ENCODE measurements at regions not wholly inside any gene's neighbourhood (a gene's known extent, or its start where the extent isn't known, plus 50 kb on each side); places are given as distances from the start of the nearest gene placed in this dataset.

DNA sequence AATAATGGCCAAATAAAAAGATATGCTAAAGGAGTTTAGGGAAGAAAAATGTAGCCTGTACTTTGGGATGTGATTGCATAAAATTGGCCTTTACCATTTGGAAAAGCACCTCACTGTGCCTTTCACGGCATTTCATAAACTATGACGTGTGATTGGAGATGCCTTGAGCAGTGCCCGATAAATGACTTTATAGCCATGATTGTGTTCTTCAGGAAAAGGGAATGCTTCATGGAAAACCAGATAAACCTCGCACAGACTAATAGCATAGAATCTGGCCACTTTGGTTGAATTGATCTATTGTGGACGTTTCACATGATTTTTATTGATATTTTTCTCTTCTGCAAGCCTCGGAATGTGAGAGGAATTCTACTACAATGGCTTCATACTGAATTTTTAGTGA is 502.0 kb upstream of the MKI67 start:
- no peak for DNase-seq

DNA sequence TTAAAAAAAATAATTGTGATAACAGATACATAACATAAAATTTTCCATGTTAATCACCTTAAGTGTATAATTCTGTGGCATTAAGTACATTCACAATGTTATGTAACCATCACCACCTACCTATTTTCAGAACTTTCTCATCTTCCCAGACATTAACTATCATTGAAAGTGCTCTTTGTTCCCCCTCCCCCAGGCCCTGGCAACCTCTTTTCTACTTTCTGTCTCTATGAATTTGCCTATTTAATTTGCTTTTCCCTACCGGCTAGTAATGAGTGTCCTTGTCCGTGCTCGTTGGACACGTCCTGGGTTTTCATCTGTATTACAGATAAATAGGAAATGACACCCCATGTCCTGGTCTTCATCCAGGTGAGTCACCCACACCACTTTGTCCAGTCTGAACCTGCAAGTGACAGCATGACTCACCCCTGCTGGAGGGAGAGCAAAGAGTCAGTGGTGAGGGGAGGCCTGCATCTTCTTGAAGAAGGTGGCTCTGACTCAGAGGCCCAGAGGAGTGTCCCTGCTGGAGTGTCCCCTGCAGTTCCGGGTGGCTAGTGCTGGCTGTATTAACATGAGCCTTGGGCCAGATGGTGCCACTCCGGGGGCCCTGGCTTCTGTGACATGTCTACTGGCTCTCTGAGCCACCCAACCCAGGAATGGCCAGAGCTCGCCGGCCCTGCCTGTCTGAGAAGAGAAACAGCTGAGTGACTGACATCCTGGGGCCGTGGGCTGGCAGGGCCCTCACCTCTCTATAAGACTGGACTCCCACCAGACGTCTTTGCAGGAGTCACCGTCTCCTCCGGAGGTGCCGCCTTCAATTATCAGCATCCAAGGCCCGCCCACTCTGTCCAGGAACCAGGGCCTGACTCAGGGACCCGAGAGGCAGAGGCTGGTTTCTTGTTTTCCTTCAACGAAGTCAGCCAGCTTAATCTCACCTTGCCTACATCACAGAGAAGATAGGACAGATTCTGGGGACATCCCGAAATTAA is 503.2 kb upstream of the MKI67 start:
- DNase-seq = no peak

DNA sequence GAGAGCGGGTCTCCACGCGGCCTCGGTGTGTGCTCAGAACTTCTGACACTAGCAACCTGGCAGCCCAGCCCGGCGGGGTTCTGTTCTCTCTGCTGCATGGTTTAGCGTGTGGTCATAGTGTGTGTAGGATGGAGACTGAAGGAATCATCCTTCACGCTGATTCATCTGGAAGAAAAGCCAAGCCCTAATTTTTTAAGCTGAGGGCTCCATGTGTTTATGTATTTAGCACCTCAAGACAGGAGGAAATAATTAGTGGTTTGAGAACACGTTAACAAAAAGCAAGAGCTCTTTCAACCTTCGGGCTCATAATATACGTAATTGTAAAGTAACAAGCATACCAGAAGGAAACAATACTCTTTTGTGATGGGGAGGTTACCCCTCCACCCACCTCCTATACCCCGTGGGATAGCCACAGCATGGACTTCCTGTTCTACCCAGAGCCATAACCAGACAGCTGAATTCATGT is 504.6 kb upstream of the MKI67 start:
- DNase-seq = no peak

DNA sequence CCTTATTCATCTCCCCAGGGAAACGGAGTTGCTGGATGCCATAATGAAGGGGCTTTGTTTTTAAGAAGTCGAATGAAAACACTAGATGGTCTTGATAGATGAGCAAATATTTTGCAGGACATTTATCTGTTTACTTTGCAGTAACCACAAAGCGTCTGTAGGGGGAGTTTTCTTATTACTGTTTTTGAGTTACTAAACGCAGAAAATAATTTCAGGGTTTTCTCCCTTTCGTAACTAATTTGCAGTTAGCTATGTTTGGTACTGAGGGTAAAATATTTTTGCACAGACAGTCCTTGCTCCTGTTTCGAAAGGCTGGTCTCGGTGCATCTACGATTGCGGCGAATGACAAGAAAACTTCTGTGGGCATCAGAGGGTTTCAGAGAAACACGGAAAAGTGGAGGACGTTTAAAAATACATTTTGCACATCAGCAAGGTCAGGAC is 505.6 kb upstream of the MKI67 start:
- DNase-seq = no peak

DNA sequence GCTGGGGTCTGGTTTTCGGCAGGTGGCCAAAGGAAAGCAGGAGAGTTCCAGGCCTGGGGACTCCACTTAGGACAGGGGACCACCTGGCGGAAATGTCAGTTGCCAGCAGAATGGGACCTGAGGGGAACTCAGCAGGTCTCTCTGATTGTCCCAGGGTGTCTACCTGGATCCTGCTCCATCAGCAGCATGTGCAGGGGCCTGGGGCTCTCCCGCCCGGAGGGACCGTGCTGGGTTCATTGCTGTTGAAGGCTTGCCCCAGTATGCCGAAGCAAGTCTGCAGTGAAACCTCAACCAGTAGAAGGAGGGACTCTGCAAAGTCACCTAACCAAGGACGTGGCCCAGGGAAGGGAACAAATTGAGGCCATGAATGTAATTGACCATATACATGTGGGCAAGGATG is 506.5 kb upstream of the MKI67 start:
- DNase-seq = no peak

DNA sequence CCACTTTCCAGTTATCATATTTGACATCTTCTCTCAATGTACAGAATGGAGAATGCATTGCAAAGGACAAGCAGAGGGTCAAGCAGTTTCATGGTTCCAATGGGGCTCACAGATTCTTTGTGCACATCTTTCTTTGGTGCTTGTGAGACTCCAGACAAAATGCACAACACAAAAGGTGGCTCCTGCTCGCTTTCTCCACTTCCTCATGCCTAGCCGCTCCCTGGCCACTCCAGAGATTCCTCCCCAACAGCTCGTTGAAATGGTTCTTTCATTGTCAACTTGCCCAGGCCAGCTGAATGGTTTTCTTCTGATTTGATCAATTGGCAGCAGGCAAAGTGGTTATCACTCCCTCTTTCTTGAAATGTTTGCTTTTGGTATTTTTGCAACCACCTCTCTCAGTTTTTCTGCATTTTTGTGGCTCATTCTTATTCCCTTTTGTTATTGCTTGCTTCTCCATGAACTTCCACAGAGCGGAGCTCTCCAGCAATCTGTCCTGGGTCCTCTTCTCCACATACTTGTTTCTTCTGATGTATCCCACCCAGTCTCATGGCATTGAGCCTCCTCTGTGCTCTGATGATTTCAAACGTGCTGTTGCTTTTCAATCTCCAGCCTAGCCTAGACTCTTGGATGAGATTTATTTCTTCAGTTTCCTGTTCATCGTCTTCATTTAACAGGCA is 507.8 kb upstream of the MKI67 start:
- DNase-seq = no peak

DNA sequence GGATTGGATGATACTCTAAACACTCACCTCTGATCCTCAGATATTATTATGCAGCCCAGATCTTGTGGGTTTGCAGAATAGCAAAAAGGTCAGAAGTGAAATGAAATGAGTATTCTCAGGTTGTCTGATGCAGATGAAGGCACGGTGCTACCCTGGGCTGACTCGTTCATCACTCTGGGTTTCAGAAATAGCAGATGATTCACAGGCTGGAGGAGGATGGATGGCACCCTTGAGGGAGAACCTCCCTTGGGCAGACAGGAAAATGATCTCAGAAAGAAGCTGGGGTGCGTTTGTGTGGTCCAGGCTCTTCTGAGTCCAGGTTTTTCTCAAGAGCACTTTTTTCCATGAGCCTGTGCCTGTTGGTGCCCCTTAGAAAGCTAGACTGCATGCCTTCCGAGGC is 515.8 kb upstream of the MKI67 start:
- no peak for DNase-seq

DNA sequence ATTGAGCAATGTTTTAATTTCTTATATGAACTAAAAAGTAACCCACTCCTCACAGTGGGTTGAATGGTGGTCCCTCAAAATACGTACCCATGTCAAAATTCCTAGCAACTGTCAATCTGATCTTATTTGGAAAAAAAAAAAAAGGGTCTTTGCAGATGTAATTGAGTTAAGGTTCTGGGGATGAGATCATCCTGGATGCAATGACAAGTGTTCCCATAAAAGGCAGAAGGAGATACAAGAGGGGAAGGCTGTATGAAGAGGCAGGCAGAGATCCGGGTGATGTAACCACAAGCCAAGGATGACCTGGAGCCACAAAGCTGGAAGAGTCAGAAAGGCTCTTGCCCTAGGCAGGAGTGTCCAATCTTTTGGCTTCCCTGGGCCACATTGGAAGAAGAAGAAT is 516.3 kb upstream of the MKI67 start:
- no peak for DNase-seq

DNA sequence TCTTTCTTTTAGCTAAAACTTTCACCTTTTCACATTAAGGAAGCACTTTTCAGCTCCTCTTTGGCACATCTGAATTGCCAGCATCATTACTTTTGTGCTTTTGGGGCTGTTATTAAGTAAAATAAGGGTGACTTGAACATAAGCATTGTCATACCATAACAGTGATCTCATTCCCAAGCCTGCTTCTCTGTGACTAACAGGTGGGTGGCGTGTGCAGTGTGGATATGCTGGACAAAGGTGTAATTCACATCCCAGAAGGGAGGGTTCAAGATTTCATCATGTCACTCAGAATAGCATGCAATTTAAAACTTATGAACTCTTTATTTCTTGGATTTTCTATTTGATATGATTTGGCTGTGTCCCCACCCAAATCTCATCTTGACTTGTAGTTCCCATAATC is 517.4 kb upstream of the MKI67 start:
- DNase-seq = no peak

DNA sequence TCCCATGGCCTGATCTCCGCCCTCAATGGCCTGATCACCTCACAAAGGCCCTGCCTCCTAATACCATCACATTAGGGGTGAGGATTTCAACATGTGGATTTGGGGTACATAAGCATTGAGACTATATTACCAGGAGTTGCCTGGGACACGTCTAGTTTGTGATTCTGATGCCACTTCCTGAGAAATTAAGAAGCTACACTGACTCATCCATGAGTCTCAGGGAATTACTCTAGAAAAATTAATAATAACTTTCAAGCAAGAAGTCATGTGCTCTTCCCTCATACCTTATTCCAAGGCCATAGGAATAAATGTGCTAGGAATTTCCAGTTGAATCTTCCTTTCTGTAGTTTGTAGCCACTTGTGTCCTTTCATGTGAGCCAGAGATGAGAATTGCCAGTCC is 519.3 kb upstream of the MKI67 start:
- no peak for DNase-seq

DNA sequence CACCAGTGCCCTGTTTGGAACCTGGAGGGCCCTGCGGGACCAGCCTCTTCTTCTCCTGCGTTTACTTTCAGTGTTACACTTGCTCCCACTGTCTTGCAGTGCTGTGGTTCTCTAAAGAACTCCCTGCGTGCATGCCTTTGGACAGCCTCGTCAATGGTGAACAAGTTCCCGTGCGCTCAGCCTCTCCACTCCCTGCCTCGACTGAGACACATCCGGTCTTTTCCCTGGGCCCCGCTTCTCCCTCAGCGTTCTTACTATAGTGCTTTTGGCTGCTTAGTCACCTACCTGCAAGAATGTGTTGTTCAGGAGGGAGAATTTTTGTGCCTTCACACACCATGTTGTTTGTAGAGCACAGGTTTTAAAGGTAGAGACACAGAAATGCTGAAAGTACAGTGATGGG is 520.7 kb upstream of the MKI67 start:
- no peak for DNase-seq

DNA sequence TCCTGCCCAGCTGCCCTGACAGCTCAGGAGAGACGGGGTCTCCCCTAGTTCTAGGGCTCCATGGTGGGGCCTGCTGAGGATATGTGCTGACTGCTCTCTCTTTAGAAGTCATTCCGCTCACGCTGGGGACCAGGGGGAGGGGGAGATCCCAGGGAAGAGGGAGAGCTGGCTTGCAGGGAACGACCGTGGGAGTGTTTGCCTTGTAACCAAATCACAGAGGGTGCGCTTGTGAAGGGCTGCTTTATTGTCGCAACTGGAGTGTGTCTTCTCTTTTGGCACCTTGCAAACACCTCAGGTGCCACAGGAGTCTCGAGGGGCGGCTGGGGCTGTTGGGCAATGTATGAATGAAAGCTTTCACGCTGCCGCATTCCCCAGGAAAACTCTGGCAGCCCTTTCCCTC is 531.3 kb upstream of the MKI67 start:
- no peak for DNase-seq

DNA sequence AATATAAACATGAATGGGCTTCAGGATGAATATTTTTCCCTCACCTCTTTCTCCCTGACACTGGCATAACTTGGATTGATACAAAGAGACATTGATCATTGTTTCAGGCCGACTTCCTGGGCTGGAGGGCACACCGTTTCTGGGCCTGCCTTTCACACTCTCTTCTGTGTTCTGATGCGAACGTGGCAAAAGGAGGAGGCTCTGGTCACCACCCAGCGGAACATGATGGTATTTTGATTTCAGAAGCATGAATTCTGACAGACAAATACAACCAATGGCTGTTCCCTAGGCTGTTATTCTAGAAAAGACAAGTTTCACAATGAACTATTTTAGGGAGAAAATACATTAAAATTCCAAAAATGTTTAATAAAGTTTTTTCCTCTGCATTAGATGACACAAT is 534.5 kb upstream of the MKI67 start:
- DNase-seq = no peak

DNA sequence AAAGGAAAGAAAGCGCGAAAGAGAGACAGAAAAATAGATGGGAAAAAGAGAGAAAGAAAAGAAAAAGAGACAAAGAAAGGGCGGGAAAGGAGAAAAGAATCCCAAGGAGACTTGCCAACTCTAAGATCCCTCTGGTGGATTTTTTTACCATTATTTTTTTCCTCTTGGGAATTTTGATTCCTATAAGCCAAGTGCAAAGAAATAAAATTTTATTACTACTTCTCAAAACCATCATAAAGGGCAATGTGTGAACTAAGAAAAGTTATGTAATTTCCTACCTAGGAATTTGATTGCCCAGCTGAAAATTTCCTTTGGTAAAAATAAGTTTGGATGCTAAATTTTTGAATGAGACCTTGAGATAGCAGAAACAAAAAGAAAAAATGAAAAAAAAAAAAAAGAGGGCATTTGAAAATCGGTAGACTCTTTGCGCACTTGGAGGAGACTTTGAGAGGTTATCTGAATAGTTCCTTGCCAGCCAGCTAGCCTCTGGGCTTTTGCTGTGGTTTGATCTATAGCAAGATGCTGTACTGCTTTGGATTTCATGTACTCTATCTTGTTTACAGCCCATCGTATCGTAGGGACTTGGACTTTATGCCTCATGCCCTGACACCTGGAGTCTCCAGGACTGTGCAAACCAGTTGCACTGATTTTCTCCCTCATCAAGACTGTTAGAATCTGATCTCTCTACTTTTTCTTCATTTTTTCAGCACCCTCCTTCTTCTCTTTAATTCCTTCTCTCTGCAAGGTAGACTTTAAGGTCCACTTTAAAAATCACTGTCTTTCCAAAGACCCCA is 535.4 kb upstream of the MKI67 start:
- no peak for DNase-seq

DNA sequence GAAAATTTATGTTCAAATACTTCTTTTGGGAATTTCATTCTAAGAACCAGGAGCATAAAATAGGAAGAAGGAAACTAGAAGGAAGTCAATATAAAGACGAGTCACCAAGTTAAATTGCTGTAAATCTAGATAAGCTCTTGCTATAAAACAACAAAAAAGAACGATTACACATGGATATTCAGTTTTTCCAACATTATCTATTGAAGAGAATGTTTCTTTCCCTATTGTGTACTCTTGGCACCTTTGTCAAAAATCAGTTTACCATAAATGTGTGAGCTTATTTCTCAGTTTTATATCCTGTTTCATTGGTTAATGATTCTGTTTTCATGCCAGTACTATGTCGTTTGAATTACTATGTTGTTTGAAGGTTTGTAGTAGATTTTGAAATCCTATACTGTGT is 536.3 kb upstream of the MKI67 start:
- DNase-seq = no peak

DNA sequence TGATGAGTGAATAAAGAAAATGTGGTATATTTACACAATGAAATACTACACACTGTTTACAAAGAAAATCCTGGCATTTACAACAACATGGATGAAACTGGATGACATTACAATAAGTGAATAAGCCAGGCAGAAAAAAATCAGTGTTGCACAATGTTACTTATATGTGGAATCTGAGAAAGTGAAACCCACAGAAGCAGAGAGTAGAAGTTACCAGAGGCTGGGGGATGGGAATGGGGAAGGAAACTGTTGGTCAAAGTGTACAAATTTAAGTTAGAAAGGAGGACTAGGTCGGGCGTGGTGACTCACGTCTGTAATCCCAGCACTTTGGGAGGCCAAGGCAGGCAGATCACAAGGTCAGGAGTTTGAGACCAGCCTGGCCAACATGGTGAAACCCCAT is 538.5 kb upstream of the MKI67 start:
- DNase-seq = no peak

DNA sequence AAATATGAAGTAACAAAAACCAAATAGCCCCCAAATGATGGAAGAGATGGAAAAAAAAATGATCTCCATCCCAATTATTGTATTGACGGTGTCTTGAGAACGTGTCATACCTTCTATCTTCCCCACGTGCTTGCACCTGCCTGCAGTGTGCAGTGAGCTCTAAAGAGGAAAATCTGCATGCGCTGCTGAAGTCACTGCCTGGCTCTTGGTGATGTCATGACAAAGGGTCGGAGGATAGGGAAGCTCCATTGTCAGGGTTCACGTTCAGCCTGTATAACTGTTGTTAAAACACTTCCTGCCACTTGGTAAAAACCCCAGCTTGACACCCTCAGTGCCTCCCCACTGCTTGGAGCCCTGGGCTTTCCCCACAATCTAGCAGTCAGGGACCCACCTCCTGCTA is 549.2 kb upstream of the MKI67 start:
- no peak for DNase-seq

DNA sequence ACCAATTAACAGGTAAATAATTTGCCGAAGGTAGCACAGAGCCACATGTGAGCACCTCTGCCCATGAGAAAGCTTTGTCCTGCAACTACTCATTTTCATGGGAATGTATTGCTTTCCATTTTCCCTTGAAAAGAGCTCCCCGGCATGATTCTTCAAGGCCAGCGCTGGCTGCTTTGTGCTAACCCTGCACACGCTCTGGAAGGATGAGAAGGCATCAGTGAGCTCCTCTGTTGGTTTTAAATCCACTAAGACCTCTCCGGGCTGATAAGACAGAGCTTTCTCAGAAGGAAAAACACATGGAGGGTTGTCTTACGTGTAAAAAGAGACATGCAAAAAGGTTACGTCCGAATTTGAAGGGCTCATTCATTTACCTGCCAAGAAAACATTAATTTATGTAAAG is 553.9 kb upstream of the MKI67 start:
- no peak for DNase-seq

DNA sequence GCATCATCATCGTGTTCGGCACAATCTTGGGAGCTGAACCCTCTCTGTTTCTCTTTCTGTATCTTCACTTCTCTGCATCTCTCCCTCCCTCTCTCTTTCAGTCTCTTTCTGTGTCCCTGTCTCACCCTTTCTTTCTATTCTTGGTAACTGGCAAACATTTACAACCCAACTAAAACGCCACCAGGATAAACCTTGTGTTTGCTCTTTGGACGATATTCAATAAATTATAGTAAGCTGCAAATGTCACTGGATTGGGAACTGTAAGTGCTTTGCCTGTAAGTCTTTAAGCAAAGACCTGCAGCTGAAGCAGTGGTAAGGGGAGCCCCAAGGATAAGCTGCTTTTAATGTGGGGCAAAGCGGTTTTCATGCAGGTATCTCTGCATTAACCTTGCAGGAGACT is 558.0 kb upstream of the MKI67 start:
- DNase-seq = no peak

DNA sequence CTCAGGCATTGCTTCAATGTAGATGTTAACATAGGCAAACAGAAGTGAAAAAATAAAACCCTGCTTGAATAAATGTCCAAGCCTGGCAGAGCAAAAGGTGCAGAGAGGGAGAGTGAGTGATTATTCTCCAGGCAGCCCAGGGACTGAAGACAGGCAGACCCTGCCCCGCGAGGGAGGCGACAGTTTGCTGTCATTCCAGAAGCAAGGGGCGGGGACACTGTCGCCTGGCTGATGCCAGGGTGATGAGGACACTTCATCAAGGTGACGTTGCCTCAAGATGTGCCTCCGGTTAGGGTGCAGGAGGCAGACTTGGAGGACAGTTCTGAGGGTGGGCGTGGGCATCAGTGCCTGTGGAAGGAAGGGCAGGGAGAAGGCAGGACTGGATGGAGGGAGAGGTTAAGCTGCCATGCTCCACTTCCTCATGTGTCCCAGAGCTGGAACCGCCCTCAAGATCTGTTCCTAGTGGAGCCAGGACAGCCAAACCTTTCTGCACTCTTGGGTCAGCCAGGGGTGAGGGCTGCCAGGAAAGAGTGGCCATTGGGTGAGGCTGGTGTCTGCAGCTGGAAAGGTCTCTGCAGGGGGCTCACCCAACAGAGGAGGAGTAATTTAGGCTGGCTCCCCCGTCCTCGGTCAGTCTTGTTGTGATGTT is 560.5 kb upstream of the MKI67 start:
- DNase-seq = no peak

DNA sequence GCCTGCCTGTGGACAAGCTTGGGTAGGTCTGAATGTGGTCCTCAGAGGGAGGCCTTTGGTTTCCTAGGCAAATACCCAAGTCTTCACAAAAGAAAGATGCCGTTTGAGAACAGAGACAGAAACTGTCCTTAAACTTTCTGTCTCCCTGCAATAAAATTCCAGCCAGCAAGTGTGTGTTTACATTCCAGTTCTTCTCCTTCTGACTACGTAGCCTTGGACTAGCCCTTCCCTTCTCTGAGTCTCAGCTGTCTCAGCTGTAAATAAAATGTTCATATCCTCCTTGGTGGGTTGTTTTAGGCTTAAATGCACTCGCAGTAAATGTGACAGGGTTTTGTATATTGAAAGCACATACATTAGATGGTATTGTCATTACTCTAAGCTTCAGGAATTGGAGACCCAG is 561.2 kb upstream of the MKI67 start:
- DNase-seq = no peak

DNA sequence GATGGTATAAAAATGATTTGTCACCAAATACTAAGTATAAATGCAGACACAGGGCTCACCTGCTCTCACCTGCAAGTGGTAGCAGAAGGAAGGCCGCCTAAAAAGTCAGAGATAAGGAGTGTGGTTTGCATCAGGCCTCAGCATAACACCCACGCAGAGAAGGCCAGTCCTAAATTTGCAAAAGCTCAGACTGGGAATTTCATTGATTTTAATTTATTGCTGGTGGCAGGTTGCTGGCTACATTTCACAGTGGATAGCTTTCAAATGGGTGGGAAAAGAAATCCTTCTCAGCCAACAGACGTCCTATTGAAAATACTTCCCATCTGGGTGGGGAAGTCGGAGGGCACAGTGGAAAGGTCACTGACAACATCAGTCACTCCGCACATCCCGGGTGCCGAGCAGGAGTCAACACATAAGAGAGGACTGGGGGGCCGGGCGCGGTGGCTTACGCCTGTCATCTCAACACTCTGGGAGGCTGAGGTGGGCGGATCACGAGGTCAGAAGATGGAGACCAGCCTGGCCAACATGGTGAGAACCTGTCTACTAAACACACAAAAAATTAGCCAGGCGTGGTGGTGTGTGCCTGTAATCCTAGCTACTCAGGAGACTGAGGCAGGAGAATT is 561.8 kb upstream of the MKI67 start:
- DNase-seq = no peak

DNA sequence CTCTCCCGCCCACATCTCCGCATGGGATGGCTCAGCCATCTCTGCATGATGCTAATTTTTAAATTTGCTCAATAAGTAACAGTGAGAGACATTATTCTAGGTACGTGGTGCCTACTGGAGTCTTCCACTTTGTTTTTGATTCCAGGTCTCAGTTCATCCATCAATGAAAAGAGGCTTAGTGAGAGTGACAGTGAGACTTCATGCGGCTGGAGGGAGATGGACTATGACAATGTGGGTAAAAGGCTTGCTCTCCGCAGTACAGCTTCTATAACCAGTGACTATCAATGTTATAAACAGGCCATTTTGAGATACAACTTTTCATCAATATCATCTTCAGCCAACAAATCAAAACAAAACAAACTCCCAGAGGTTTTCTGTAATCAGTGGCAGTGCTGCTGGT is 563.4 kb upstream of the MKI67 start:
- no peak for DNase-seq
